Ascending aorta (tissue), 2 donors: ENCODE measurements at regions not wholly inside any gene's neighbourhood (a gene's known extent, or its start where the extent isn't known, plus 50 kb on each side); places are given as distances from the start of the nearest gene placed in this dataset.

ENCODE experiments used
- DNase-seq, 2 donors: peaks; one replicate each; pipeline ENCODE4 v3.0.0-alpha.2; 2019; ENCODE audit warnings: low spot score in 2 of 2
- H3K27ac ChIP-seq, 2 donors: fragments of 200-600 bp; sonication (generic); one replicate each; pipeline ENCODE4 v1.5.1; 2016 to 2017; ENCODE audit warnings: mild to moderate bottlenecking in 1 of 2
- H3K27me3 ChIP-seq: fragments of 200-600 bp; sonication (generic); one replicate; pipeline ENCODE4 v1.5.1; 2017
- H3K36me3 ChIP-seq, 2 donors: fragments of 200-600 bp; sonication (generic); one replicate each; pipeline ENCODE4 v1.5.1; 2016
- H3K4me1 ChIP-seq, 2 donors: fragments of 200-600 bp; sonication (generic); one replicate each; pipeline ENCODE4 v1.5.1; 2016 to 2017; ENCODE audit warnings: mild to moderate bottlenecking in 1 of 2
- H3K4me3 ChIP-seq, 2 donors: fragments of 200-600 bp; sonication (generic); one replicate each; pipeline ENCODE4 v1.5.1; 2016 to 2017; ENCODE audit warnings: mild to moderate bottlenecking in 1 of 2
- H3K9me3 ChIP-seq, 2 donors: fragments of 200-600 bp; sonication (generic); one replicate each; pipeline ENCODE4 v1.5.1; 2016
- CTCF ChIP-seq, 3 experiments: fragments of 200-600 bp in 2 of 3; fragments of 450-650 bp in 1 of 3; sonication (generic) in 2 of 3; IDR thresholded peaks; one replicate each; pipeline ENCODE4 v1.5.1; 2016 to 2019; ENCODE audit warnings: antibody characterized with exemption in 3 of 3, mild to moderate bottlenecking in 1 of 3, moderate library complexity in 1 of 3
- intact Hi-C: fragments of 100-400 bp; cut with DNase I; formaldehyde crosslinking; loops from one replicate; pipeline ENCODE4 v1.15.1; 2023

GRCh38 chr13:82675024-82675423 is 1207.2 kb downstream of the SLITRK1 start:
- Histone ChIP-seq H3K4me1 (no peaks in the 10 kb centered on the region), H3K9me3 (no peaks in the 10 kb centered on the region), H3K36me3 (no peaks in the 10 kb centered on the region), H3K27ac (no peak overlapping the region), H3K27me3 (no peaks in the 10 kb centered on the region), H3K4me3 (no peak overlapping the region)
- DNase-seq = no peak
- no peak for TF ChIP-seq CTCF (IDR thresholded peaks at IDR 0.05)
- intact Hi-C loops = no loop called here

- no peak for TF ChIP-seq CTCF (IDR thresholded peaks at IDR 0.05)
- H3K27ac ChIP-seq = no peak overlapping the region
- intact Hi-C loops = no loop called here
- no peaks in the 10 kb centered on the region for H3K4me1 ChIP-seq
- DNase-seq = no peak
- no peaks in the 10 kb centered on the region for H3K9me3 ChIP-seq
- H3K27me3 ChIP-seq = no peaks in the 10 kb centered on the region
- H3K36me3 ChIP-seq = no peaks in the 10 kb centered on the region
- no peak overlapping the region for H3K4me3 ChIP-seq
Observed at GRCh38 chr13:82674546-82674945, 1207.7 kb downstream of the SLITRK1 start.

- Histone ChIP-seq H3K36me3 (no peaks in the 10 kb centered on the region), H3K4me3 (no peak overlapping the region), H3K27me3 (no peaks in the 10 kb centered on the region), H3K27ac (no peak overlapping the region), H3K9me3 (no peaks in the 10 kb centered on the region), H3K4me1 (no peaks in the 10 kb centered on the region)
- TF ChIP-seq CTCF (IDR thresholded peaks at IDR 0.05) = no peak
- intact Hi-C loops = no loop called here
- no peak for DNase-seq
Observed at GRCh38 chr13:82672248-82672647, 1210.0 kb downstream of the SLITRK1 start.

GRCh38 chr13:82664183-82664582 is 1218.1 kb downstream of the SLITRK1 start:
- H3K4me3 ChIP-seq = no peak overlapping the region
- H3K27me3 ChIP-seq = no peaks in the 10 kb centered on the region
- no peaks in the 10 kb centered on the region for H3K4me1 ChIP-seq
- TF ChIP-seq CTCF (IDR thresholded peaks at IDR 0.05) = no peak
- no peak for DNase-seq
- intact Hi-C loops = no loop called here
- no peaks in the 10 kb centered on the region for H3K36me3 ChIP-seq
- H3K9me3 ChIP-seq = no peaks in the 10 kb centered on the region
- H3K27ac ChIP-seq = no peak overlapping the region

GRCh38 chr13:82661126-82661525 is 1221.1 kb downstream of the SLITRK1 start:
- Histone ChIP-seq H3K27me3 (no peaks in the 10 kb centered on the region), H3K4me1 (no peaks in the 10 kb centered on the region), H3K36me3 (no peaks in the 10 kb centered on the region), H3K27ac (no peak overlapping the region), H3K4me3 (no peak overlapping the region), H3K9me3 (no peaks in the 10 kb centered on the region)
- no peak for TF ChIP-seq CTCF (IDR thresholded peaks at IDR 0.05)
- intact Hi-C loops = no loop called here
- DNase-seq = no peak

GRCh38 chr13:82658811-82659210 is 1223.5 kb downstream of the SLITRK1 start:
- H3K4me1 ChIP-seq = no peaks in the 10 kb centered on the region
- intact Hi-C loops = no loop called here
- TF ChIP-seq CTCF (IDR thresholded peaks at IDR 0.05) = no peak
- no peaks in the 10 kb centered on the region for H3K36me3 ChIP-seq
- no peaks in the 10 kb centered on the region for H3K9me3 ChIP-seq
- no peaks in the 10 kb centered on the region for H3K27me3 ChIP-seq
- H3K4me3 ChIP-seq = no peak overlapping the region
- no peak for DNase-seq
- no peak overlapping the region for H3K27ac ChIP-seq
